ENCODE measurements at regions not wholly inside any gene's neighbourhood (a gene's known extent, or its start where the extent isn't known, plus 50 kb on each side); places are given as distances from the start of the nearest gene placed in this dataset.
"Not testable (repeated sequence)": the region's sequence is repeated elsewhere in the genome, so short reads cannot be mapped to it uniquely, and the experiment has no call there.

DNA sequence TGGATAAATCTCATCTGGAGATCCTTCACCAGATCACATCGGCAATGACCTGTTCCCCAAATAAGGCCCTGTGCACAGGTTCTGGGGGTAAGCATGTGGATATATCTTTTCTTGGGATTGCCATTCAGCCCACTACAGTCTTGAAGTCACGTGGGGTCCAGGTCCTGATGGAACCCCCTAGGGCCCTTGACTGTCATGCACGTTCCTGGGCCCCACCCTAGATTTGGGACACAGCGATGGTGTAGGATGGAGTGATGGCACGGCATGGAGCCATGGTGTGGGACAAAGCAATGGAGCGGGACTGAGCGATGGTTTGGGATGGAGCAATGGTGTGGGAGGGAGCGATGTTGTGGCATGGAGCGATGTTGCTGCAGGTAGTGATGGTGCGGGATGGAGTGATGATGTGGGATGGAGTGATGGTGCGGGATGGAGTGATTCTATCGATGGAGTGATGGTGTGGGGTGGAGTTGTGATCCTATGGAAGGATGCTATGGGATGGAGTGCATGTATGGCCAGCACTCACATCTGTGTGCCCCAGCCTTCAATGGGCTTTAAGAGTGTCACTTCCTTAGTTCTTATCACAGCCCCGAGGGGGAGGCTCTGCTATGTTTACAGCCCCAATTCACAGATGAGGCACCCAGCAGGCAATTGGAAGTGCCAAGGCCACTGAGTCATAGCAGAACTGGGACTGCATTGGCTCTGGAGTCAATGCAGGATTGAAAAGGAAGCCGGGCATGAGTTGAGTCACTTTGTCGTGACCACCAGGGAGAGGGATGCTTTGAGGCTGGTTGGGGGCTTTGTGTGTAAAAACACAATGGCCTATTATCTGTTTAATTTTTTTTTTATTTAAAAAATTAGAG lies 97.0 kb upstream of the C1orf174 start:
- Histone ChIP-seq H3K27ac (no peak overlapping the region), H3K4me1 (replicated peaks in 1 of 2) (peaks cover 0 to 7% of the 10 kb centered on the region in 2 donors), H3K4me3 (no peak overlapping the region)
- 17 to 94% (median 67%) methylated on average over 2 to 15 of the region's 15 CpGs; no CpG with 5 or more reads in 1 of the 10 experiments for WGBS, 10 experiments
- no peak for ATAC-seq (replicated peaks in 6 of 8)
- in situ Hi-C loops (cut with MboI; ENCODE audit: low pct_unique_long_range_greater_than_20kb in 2 of 9, low sequenced_read_pairs in 9 of 9, unreplicated experiment in 9 of 9): no loop called here

DNA sequence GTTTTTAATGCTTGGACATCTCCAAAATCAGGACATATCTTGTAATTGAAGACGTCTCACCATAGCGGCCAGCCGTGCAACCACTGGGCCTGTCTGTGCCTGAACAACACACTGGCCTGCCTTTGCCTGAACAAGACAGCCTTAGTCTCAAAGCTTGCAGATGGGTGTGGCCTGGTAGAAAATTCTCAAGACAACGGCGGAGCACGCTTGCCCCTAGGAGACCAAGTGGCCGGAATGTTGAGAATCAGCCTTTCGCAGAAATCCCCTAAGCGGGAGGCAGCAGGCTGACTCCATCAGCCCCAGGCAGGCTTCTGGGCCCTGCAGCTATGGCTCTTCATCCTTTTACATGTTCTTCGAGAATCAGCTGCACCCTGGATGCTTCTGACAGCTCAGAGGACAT lies 98.0 kb upstream of the C1orf174 start:
- 35 to 100% (median 81%) methylated on average over 1 to 7 of the region's 10 CpGs; no CpG with 5 or more reads in 3 of the 10 experiments for WGBS, 10 experiments
- Histone ChIP-seq H3K4me3 (no peak overlapping the region), H3K27ac (no peak overlapping the region), H3K4me1 (replicated peaks in 1 of 2) (peaks cover 0 to 7% of the 10 kb centered on the region in 2 donors)
- no peak for ATAC-seq (replicated peaks in 6 of 8)
- in situ Hi-C loops (cut with MboI; ENCODE audit: low pct_unique_long_range_greater_than_20kb in 2 of 9, low sequenced_read_pairs in 9 of 9, unreplicated experiment in 9 of 9): no loop called here

DNA sequence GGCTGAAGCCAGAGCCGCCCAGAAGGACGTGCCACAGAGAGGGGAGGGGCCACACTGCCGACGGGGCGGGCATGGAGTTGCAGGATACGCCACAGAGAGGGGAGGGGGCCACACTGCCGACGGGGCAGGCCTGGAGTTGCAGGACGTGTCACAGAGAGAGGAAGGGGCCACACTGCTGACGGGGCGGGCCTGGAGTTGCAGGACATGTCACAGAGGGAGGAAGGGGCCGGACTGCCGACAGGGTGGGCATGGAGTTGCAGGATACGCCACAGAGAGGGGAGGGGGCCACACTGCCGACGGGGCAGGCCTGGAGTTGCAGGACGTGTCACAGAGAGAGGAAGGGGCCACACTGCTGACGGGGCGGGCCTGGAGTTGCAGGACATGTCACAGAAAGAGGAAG lies 99.4 kb upstream of the C1orf174 start:
- H3K27ac ChIP-seq; H3K4me3 ChIP-seq; in situ Hi-C loops (cut with MboI; ENCODE audit: low pct_unique_long_range_greater_than_20kb in 2 of 9, low sequenced_read_pairs in 9 of 9, unreplicated experiment in 9 of 9); H3K4me1 ChIP-seq (replicated peaks in 1 of 2); ATAC-seq (replicated peaks in 6 of 8): not testable (repeated sequence)
- WGBS, 10 experiments: 100% methylated on average over 2 of the region's 19 CpGs; no CpG with 5 or more reads in 9 of the 10 experiments

DNA sequence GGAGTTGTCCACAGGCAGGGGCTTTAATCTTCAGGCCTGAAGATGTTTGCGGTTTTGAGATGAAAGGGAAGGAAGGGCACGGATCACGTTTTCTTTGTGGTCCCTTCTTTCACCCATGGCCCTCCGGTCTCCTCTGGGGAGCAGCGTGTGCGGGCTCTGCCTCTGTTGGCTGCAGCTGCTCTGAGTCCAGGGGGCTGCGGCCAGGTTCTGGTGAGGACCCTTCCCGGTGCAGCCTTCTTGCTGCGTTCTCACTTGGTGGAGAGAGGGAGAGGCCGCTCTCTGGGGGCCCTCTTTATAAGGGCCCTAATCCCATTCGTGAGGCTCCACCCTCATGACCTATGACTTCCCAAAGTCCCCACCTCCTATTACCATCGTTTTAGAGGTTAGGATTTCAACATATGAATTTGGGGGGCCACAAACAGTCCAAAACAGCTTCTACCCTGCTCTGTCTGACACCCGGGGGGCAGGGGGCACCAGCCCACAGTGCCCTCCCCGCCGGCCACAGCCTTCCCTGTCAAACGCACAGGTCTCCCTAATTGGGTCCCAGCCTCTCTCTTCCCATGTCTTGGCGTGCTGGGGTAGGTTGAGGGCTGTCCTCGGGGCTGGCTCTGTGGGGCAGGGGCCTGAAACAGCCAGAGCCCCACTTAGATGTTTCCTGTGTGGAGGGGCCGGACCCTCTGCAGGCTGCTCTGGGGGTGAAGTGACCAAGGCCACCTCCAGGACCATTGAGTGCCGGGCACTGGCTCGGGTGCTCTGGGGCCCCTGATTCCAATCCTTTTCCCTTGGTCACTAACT lies 100.1 kb upstream of the C1orf174 start:
- Histone ChIP-seq H3K27ac (no peak overlapping the region), H3K4me3 (no peak overlapping the region), H3K4me1 (replicated peaks in 1 of 2) (no peaks in the 10 kb centered on the region)
- 10 to 79% (median 67%) methylated on average over 1 to 18 of the region's 21 CpGs; no CpG with 5 or more reads in 4 of the 10 experiments for WGBS, 10 experiments
- no peak for ATAC-seq (replicated peaks in 6 of 8)
- in situ Hi-C loops (cut with MboI; ENCODE audit: low pct_unique_long_range_greater_than_20kb in 2 of 9, low sequenced_read_pairs in 9 of 9, unreplicated experiment in 9 of 9): no loop called here

DNA sequence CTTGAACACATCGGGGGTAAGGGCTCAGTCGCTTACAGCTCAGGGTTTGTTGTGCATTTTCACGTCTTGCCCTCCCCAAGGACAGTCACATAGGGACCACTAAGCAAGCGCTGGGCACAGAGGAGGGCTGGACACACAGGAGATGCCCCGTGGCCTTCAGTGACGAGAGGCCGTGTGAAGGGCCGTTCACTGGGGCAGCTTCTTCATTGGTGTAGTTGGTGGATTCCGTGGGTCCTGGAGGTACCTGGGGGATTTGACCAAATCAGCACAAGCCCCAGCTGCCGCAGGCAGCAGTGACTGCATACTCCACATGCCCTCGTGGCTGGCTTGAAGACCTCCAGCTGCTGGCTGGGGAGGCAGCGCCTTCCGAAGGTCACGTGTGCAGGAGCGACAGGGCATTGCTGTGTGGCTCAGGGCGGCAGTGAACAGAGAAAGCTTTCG lies 100.8 kb upstream of the C1orf174 start:
- in situ Hi-C loops (cut with MboI; ENCODE audit: low pct_unique_long_range_greater_than_20kb in 2 of 9, low sequenced_read_pairs in 9 of 9, unreplicated experiment in 9 of 9): no loop called here
- H3K27ac ChIP-seq: no peak overlapping the region
- peak in 2 of 8 experiments; percentile 12 to 15 for ATAC-seq (replicated peaks in 6 of 8)
- 0 to 72% (median 39%) methylated on average over 1 to 9 of the region's 17 CpGs; no CpG with 5 or more reads in 4 of the 10 experiments for WGBS, 10 experiments
- no peak overlapping the region for H3K4me3 ChIP-seq
- H3K4me1 ChIP-seq (replicated peaks in 1 of 2): no peaks in the 10 kb centered on the region

DNA sequence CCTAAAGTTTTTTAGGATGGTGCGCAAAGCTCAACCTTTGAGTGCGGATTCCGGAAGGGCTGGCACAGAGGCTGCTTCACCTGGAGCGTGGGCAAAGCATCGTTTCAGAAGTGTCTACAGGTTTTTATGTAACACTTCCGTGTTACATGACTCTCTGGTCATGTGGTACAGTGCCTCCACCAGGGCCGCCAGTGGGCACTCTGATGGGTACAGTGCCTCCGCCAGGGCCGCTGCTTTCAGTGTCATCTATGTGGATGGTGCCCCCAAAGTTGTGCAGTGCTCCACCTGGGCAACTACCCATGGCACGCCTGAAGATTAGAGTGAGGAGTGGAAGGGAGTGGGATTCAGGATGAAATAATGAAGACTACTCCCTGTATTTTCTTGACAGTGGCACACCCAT lies 101.4 kb upstream of the C1orf174 start:
- in situ Hi-C loops (cut with MboI; ENCODE audit: low pct_unique_long_range_greater_than_20kb in 2 of 9, low sequenced_read_pairs in 9 of 9, unreplicated experiment in 9 of 9): no loop called here
- Histone ChIP-seq H3K27ac (no peak overlapping the region), H3K4me1 (replicated peaks in 1 of 2) (no peaks in the 10 kb centered on the region), H3K4me3 (no peak overlapping the region)
- ATAC-seq (replicated peaks in 6 of 8): no peak
- WGBS, 10 experiments: 51 to 100% (median 79%) methylated on average over 1 to 7 of the region's 10 CpGs; no CpG with 5 or more reads in 4 of the 10 experiments

DNA sequence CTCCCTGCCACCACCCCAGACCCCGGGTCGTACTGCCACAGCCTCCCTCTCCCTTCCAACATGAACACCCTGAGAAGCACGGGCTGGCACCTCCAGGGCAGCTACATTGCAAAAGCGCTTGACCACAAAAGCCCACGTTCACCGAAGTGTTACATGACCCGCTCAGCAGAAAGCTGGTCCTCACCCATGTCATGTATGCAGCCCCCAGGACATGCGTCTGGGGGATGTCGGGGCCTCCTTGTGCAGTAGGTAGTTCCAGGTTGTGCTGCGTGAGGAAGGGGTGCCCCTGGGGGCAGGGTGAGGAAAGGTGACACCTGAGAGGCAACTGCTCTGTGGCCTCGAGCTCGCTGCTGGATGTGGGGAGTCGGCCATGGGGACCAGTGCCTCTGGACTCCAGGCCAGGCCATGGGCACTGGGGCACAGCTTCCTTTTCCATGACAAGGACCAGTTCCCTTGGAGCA lies 102.0 kb upstream of the C1orf174 start:
- no peak overlapping the region for H3K27ac ChIP-seq
- ATAC-seq (replicated peaks in 6 of 8): no peak
- H3K4me1 ChIP-seq (replicated peaks in 1 of 2): no peaks in the 10 kb centered on the region
- in situ Hi-C loops (cut with MboI; ENCODE audit: low pct_unique_long_range_greater_than_20kb in 2 of 9, low sequenced_read_pairs in 9 of 9, unreplicated experiment in 9 of 9): no loop called here
- WGBS, 10 experiments: 0 to 70% (median 44%) methylated on average over 2 to 7 of the region's 13 CpGs; no CpG with 5 or more reads in 4 of the 10 experiments
- no peak overlapping the region for H3K4me3 ChIP-seq

DNA sequence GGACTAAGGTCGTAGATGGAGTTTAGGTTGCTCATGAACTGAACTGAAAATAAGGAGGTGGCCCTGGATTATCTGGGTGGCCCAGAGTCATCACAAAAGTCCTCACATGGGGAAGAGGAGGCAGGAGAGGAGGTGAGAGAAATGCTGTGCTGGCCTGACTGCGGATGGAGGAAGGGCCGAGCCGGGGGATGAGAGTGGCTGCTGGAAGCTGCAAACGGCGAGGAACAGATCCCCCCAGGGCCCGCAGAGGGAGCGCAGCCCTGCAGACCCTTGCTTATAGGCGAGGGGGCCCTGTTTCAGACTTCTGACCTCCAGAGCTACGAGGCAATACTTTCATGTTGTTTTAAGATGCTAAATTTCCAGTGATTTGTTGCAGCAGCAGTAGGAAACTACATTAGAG lies 102.7 kb upstream of the C1orf174 start:
- no peak overlapping the region for H3K27ac ChIP-seq

DNA sequence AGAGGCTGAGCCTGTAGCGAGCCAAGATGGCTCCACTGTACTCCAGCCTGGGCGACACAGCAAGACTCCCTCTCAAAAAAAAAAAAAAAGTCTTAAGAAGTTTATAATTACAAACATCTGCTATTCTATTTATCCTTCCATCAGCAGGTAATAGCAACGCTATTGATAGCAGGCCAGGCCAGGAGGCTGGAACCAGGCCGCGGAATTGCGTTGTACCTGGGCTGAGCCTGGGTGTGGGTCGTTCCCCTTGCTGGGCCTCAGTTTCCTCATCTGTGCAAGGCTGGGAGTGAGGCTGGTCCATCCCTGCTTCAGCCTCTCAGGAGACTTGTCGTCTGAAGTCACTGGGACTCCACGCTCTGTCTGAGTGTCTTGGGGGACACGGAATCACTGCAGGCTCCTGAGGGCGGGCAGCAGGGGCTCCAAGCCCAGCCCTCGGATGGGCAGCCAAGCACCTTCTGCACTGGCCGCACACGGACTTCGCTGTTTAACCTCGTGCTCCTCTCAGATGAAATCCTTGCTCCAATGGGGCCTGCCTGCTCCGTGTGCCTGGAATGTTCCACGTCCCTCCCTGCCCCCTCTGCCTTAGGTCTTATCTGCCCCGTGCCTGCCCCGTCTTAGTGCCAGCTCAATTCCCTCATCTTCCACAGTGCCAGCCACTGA lies 103.9 kb upstream of the C1orf174 start:
- Histone ChIP-seq H3K27ac (no peak overlapping the region), H3K4me1 (replicated peaks in 1 of 2) (no peaks in the 10 kb centered on the region), H3K4me3 (no peak overlapping the region)
- WGBS, 10 experiments: 57 to 93% (median 66%) methylated on average over 1 to 14 of the region's 20 CpGs; no CpG with 5 or more reads in 2 of the 10 experiments
- no peak for ATAC-seq (replicated peaks in 6 of 8)
- in situ Hi-C loops (cut with MboI; ENCODE audit: low pct_unique_long_range_greater_than_20kb in 2 of 9, low sequenced_read_pairs in 9 of 9, unreplicated experiment in 9 of 9): no loop called here

More for the DNA sequence above, 102.7 kb upstream of the C1orf174 start:
- ATAC-seq (replicated peaks in 6 of 8): no peak
- WGBS, 10 experiments: 60 to 67% (median 65%) methylated on average over 1 to 9 of the region's 10 CpGs; no CpG with 5 or more reads in 5 of the 10 experiments
- Histone ChIP-seq H3K4me1 (replicated peaks in 1 of 2) (no peaks in the 10 kb centered on the region), H3K4me3 (no peak overlapping the region)
- in situ Hi-C loops (cut with MboI; ENCODE audit: low pct_unique_long_range_greater_than_20kb in 2 of 9, low sequenced_read_pairs in 9 of 9, unreplicated experiment in 9 of 9): no loop called here

DNA sequence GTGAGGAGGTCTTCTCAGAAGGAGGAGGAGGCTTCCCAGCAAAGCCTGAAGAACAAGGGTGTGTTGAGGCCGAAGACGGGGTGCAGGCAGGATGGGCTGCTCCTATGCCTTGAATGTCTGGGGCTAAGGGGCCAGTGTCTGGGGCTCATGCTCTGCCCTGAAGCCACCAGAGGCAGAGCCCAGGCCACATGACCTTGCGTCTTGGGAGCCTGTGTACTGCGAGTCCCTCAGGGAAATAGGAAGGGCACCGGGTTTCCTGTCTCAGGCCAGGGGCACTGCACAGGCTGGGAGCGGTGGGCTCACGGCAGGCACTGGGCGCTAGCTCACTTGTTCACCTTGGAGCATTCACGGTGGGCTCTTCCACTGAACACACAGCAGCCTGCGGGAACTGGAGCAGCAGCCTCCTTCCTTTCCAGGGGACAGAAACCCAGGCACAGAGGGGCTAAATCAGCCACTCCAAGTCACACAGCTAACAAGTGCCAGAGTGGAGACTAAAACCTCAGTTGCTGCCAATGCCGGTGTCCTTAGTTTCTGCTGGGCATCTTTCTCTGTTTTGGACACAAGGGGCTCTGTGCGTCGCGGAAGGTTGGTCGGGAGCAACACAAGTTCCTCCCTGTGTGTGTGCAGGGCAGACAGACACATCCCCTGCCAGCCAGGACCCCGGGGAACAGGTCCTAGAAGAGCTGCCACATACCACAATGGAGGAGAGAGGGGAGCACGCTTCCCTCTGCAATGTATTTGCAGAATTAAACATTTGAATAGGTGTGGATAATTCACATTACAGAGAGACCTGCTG lies 104.8 kb upstream of the C1orf174 start:
- ATAC-seq (replicated peaks in 6 of 8): no peak
- no peak overlapping the region for H3K4me3 ChIP-seq
- no peak overlapping the region for H3K27ac ChIP-seq
- in situ Hi-C loops (cut with MboI; ENCODE audit: low pct_unique_long_range_greater_than_20kb in 2 of 9, low sequenced_read_pairs in 9 of 9, unreplicated experiment in 9 of 9): no loop called here
- 17 to 89% (median 69%) methylated on average over 1 to 14 of the region's 17 CpGs; no CpG with 5 or more reads in 2 of the 10 experiments for WGBS, 10 experiments
- H3K4me1 ChIP-seq (replicated peaks in 1 of 2): no peaks in the 10 kb centered on the region

DNA sequence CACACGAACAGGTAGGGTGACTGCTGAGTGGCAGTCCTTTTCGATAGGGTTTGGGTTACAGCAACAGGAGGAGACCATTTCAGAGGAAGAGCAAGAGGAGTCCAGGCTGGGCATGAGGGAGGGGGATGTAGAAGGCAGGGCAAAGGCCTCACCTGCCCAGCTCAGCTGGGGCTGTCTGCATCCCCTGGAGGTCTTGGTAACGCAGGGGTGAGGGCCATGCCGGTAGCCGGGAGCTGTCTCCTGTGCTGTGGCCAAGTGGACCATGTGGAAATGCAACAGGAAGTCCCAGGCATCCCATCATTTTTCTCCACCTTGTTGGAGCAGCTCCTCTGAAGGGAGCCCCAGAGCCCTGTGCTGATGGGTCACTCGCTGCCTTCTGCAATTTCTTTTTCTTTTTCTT lies 105.4 kb upstream of the C1orf174 start:
- H3K27ac ChIP-seq: no peak overlapping the region
- H3K4me3 ChIP-seq: no peak overlapping the region
- 0 to 84% (median 64%) methylated on average over 1 to 5 of the region's 6 CpGs; no CpG with 5 or more reads in 2 of the 10 experiments for WGBS, 10 experiments
- in situ Hi-C loops (cut with MboI; ENCODE audit: low pct_unique_long_range_greater_than_20kb in 2 of 9, low sequenced_read_pairs in 9 of 9, unreplicated experiment in 9 of 9): no loop called here
- no peak for ATAC-seq (replicated peaks in 6 of 8)
- no peaks in the 10 kb centered on the region for H3K4me1 ChIP-seq (replicated peaks in 1 of 2)

DNA sequence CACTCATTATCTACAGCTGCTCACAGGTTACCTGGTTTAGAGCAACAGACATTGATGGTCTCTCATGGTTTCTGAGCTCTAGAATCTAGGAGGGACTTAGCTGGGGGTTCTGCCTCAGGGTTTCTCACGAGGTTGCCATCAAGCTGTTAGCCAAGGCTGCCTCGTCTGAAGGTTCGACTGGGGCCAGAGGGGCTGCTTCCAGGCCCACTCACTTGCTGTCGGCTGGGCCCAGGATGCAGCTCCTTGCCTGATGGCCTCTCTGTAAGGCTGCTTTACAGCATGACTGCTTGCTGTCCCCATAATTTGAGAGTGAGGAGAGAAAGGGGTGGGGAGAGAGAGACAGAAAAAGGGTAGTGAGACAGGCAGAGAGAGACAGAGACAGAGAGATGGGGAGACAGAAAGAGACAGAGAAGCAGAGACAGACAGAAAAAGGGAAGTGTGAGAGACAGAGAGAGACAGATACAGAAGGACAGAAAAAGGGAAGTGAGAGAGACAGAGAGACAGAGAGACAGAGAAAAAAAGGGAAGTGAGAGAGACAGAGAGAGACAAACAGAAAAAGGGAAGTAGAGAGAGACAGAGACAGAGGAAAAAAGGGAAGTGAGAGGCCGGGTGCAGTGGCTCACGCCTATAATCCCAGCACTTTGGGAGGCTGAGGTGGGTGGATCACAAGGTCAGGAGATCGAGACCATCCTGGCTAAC lies 106.8 kb upstream of the C1orf174 start:
- in situ Hi-C loops (cut with MboI; ENCODE audit: low pct_unique_long_range_greater_than_20kb in 2 of 9, low sequenced_read_pairs in 9 of 9, unreplicated experiment in 9 of 9): no loop called here
- no peak overlapping the region for H3K4me3 ChIP-seq
- ATAC-seq (replicated peaks in 6 of 8): no peak
- H3K27ac ChIP-seq: no peak overlapping the region
- 29 to 84% (median 64%) methylated on average over 3 to 7 of the region's 7 CpGs; no CpG with 5 or more reads in 1 of the 10 experiments for WGBS, 10 experiments
- peaks cover 0 to 6% of the 10 kb centered on the region in 2 donors for H3K4me1 ChIP-seq (replicated peaks in 1 of 2)

Data from motor neuron (in vitro differentiated cells).